Prostate gland (tissue), 2 donors: ENCODE measurements at regions not wholly inside any gene's neighbourhood (a gene's known extent, or its start where the extent isn't known, plus 50 kb on each side); places are given as distances from the start of the nearest gene placed in this dataset.

Experiments used
- DNase-seq: peaks from one replicate; pipeline ENCODE4 v3.0.0-alpha.2; 2019; ENCODE audit warnings: low spot score
- H3K27ac ChIP-seq, 2 donors: fragments of 200-600 bp; sonication (generic); 2 replicates each; pipeline ENCODE4 v1.5.1; 2017 to 2019
- H3K27me3 ChIP-seq: fragments of 200-600 bp; sonication (generic); replicated peaks from 2 replicates; pipeline ENCODE4 v1.5.1; 2019; ENCODE audit not compliant: insufficient read depth
- H3K36me3 ChIP-seq, 2 donors: fragments of 200-600 bp; sonication (generic); 1 replicate in 1 of 2; 2 replicates in 1 of 2; pipeline versions ENCODE4 v1.5.1 to v1.8.1; 2017 to 2019
- H3K4me1 ChIP-seq: fragments of 200-600 bp; sonication (generic); replicated peaks from 2 replicates; pipeline ENCODE4 v1.5.1; 2019
- H3K4me3 ChIP-seq, 2 donors: fragments of 200-600 bp; sonication (generic); 2 replicates each; pipeline ENCODE4 v1.5.1; 2017 to 2019
- H3K9me3 ChIP-seq: fragments of 200-600 bp; sonication (generic); 2 replicates; pipeline ENCODE4 v1.5.1; 2017
- POLR2A ChIP-seq: fragments of 450-650 bp; IDR thresholded peaks from one replicate; pipeline ENCODE4 v1.6.1; 2016; ENCODE audit warnings: antibody characterized with exemption, mild to moderate bottlenecking
- POLR2AphosphoS5 ChIP-seq: sonication (generic); formaldehyde crosslinking; IDR thresholded peaks from one replicate; pipeline ENCODE4 v1.6.1; 2017; ENCODE audit warnings: antibody characterized with exemption
- WGBS: methylation state at CpG from one replicate; pipeline ENCODE4 v1.1.5; 2018; 5-methylcytosine and 5-hydroxymethylcytosine counted together
- intact Hi-C: fragments of 100-400 bp; cut with DNase I; formaldehyde crosslinking; loops from one replicate; pipeline ENCODE4 v1.14.2; 2022
- TF ChIP-seq, protein P1 (sequence below), 4 experiments: fragments of 200-600 bp in 2 of 4; fragments of 450-650 bp in 2 of 4; sonication (generic) in 2 of 4; IDR thresholded peaks; 1 replicate in 3 of 4; 2 replicates in 1 of 4; pipeline ENCODE4 v1.5.1; 2016 to 2019; ENCODE audit warnings: antibody characterized with exemption in 4 of 4, mild to moderate bottlenecking in 2 of 4, moderate library complexity in 2 of 4

DNA sequence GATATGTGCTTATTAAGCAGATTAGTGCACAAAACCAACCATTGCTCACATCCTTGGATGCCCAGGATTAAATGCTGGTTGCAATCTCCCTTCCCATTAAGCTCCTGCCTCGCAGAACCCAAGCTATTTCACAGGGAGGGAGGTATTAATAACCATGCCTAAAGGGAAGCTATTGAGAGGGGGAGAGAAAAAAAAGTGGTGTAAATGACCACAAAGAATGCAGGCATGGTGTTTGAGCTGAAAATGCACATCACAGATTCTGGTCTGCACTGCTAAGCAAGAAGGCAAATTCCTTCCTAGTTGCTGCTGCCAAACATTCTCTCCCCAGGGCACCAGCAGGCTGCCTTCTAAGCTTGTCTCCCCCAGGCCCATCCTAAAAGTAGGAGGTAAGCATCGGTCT, 92.0 kb upstream of the ISX start:
- DNase-seq = no peak
- H3K4me3 ChIP-seq = no peak overlapping the region
- H3K36me3 ChIP-seq = no peaks in the 10 kb centered on the region
- H3K9me3 ChIP-seq = no peaks in the 10 kb centered on the region
- TF ChIP-seq POLR2A = no peak
- TF ChIP-seq, protein P1, sequence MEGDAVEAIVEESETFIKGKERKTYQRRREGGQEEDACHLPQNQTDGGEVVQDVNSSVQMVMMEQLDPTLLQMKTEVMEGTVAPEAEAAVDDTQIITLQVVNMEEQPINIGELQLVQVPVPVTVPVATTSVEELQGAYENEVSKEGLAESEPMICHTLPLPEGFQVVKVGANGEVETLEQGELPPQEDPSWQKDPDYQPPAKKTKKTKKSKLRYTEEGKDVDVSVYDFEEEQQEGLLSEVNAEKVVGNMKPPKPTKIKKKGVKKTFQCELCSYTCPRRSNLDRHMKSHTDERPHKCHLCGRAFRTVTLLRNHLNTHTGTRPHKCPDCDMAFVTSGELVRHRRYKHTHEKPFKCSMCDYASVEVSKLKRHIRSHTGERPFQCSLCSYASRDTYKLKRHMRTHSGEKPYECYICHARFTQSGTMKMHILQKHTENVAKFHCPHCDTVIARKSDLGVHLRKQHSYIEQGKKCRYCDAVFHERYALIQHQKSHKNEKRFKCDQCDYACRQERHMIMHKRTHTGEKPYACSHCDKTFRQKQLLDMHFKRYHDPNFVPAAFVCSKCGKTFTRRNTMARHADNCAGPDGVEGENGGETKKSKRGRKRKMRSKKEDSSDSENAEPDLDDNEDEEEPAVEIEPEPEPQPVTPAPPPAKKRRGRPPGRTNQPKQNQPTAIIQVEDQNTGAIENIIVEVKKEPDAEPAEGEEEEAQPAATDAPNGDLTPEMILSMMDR (IDR thresholded peaks at IDR 0.05) = no peak
- TF ChIP-seq POLR2AphosphoS5 = no peak
- no peaks in the 10 kb centered on the region for H3K27me3 ChIP-seq
- WGBS = 46% methylated on average over 2 of the region's 2 CpGs
- intact Hi-C loops = no loop called here
- no peaks in the 10 kb centered on the region for H3K4me1 ChIP-seq
- H3K27ac ChIP-seq = no peak overlapping the region

DNA sequence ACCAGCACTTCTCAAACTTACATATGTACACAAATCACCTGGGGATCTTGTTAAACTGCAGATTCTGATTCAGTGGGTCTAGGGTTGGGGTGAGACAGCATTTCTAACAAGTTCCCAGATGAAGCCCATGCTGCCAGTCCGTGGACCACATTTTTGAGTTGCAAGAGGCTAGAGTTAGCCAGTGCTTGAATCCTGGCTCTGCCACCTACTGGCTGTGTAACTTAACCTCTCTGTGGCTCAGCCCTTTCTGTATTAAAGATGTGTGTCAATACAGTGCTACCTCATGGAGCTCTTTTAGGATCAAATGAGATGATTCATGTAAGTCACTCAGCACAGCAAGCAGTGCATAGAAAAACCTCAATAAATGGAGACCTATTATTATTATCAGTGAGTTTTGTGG, 90.2 kb upstream of the ISX start:
- no peaks in the 10 kb centered on the region for H3K27me3 ChIP-seq
- TF ChIP-seq, protein P1 (IDR thresholded peaks at IDR 0.05) = no peak
- TF ChIP-seq POLR2A (no peak), POLR2AphosphoS5 (no peak)

DNA sequence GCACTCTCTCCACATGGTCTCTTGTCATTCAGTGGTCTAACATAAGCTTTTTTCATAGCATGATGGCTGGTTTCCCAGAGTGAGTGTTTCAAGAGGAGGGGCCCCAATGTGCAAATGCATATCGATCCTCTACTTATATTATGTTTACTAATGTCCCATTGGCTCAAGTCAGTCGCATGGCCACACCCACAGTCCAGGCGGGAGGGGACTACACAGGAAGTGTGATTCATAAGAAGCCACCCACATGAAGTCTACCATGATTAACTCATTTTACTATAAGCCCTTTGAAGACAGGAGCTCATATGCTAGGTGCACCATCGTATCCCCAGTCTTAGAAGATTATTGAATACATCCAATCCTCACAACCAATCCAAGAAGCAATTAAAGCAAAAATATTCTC, 89.5 kb upstream of the ISX start:
- H3K4me3 ChIP-seq = no peak overlapping the region
- WGBS = 93% methylated on average over 4 of the region's 4 CpGs

More for the DNA sequence above, 90.2 kb upstream of the ISX start:
- Histone ChIP-seq H3K9me3 (no peaks in the 10 kb centered on the region), H3K36me3 (no peaks in the 10 kb centered on the region), H3K27ac (no peak overlapping the region), H3K4me1 (no peaks in the 10 kb centered on the region), H3K4me3 (no peak overlapping the region)
- WGBS = 65% methylated on average over 1 of the region's 1 CpG
- DNase-seq = no peak
- intact Hi-C loops = no loop called here

DNA sequence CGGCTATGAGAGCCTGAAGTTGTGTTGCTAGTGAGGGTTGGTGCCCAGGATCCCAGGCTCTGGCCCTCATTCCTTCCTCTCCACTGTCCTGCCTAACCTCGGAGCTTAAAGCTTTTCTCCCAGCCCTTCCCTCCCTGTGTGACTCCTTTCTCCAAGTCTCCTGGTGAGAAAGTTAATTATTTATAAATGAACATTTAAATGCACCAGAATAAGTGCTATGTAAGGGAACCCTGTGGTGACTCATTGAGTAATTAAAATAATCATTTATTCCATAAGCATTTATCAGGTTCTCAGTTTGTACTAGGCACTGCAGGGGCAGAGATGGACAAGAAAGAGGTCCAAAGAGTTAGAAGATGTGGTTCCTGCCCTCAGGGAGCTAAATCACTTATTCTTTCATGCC, 89.1 kb upstream of the ISX start:
- WGBS = 94% methylated on average over 2 of the region's 2 CpGs
- H3K4me3 ChIP-seq = no peak overlapping the region
- no peak for DNase-seq

More for the DNA sequence above, 89.5 kb upstream of the ISX start:
- intact Hi-C loops = no loop called here
- Histone ChIP-seq H3K27ac (no peak overlapping the region), H3K4me1 (no peaks in the 10 kb centered on the region), H3K9me3 (no peaks in the 10 kb centered on the region), H3K36me3 (no peaks in the 10 kb centered on the region), H3K27me3 (no peaks in the 10 kb centered on the region)
- DNase-seq = no peak
- TF ChIP-seq POLR2AphosphoS5 (no peak), POLR2A (no peak)
- TF ChIP-seq, protein P1 (IDR thresholded peaks at IDR 0.05) = no peak

DNA sequence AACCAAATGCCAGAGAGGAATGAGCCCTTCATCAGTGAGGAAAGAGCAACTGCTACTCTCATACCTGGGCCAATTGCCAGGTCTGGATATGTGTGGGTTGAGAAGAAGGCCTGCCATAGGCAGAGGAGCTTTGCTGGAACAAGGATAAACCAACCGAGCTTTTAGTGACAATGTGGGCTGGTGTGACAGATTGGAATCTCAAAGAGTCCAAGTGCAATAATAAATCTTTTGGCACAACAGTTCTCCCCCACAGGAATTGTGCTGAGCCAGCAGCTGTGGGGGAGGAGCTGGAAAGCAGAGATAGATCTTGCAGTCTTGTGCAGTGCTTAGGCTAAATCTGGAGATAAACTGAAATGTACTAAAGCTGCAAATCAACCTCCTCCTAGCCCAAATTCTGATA, 79.4 kb upstream of the ISX start:
- intact Hi-C loops = no loop called here
- Histone ChIP-seq H3K4me3 (no peak overlapping the region), H3K27me3 (no peaks in the 10 kb centered on the region), H3K36me3 (no peaks in the 10 kb centered on the region), H3K27ac (no peak overlapping the region), H3K9me3 (no peaks in the 10 kb centered on the region), H3K4me1 (no peaks in the 10 kb centered on the region)
- no peak for DNase-seq
- TF ChIP-seq, protein P1 (IDR thresholded peaks at IDR 0.05) = no peak
- TF ChIP-seq POLR2AphosphoS5 = no peak
- TF ChIP-seq POLR2A = no peak
- WGBS = 21% methylated on average over 1 of the region's 1 CpG

More for the DNA sequence above, 89.1 kb upstream of the ISX start:
- Histone ChIP-seq H3K9me3 (no peaks in the 10 kb centered on the region), H3K27me3 (no peaks in the 10 kb centered on the region), H3K4me1 (no peaks in the 10 kb centered on the region), H3K27ac (no peak overlapping the region), H3K36me3 (no peaks in the 10 kb centered on the region)
- intact Hi-C loops = no loop called here
- no peak for TF ChIP-seq POLR2A
- no peak for TF ChIP-seq POLR2AphosphoS5
- TF ChIP-seq, protein P1 (IDR thresholded peaks at IDR 0.05) = no peak
